C1 segment of cervical spinal cord (tissue), 14 donors: ENCODE measurements at regions not wholly inside any gene's neighbourhood (a gene's known extent, or its start where the extent isn't known, plus 50 kb on each side); places are given as distances from the start of the nearest gene placed in this dataset.
"Not testable (repeated sequence)": the region's sequence is repeated elsewhere in the genome, so short reads cannot be mapped to it uniquely, and the experiment has no call there.

ENCODE experiments used
- DNase-seq, 14 donors: peaks; one replicate each; lab custom pipeline; 2025; lab: John Stamatoyannopoulos, UW

GRCh38 chr2:207327513-207327912, 161.8 kb upstream of the KLF7 start:
- no peak for DNase-seq

- no peak for DNase-seq
Observed at GRCh38 chr2:207328944-207329386, 163.2 kb upstream of the KLF7 start.

- no peak for DNase-seq
Observed at GRCh38 chr2:207330912-207331311, 165.2 kb upstream of the KLF7 start.

- no peak for DNase-seq
Observed at GRCh38 chr2:207331674-207332073, 165.9 kb upstream of the KLF7 start.

- no peak for DNase-seq
Observed at GRCh38 chr2:207332480-207333212, 166.9 kb upstream of the KLF7 start.

- DNase-seq: no peak
Observed at GRCh38 chr2:207333599-207334300, 168.0 kb upstream of the KLF7 start.

GRCh38 chr2:207334301-207334623, 168.5 kb upstream of the KLF7 start:
- DNase-seq: no peak

GRCh38 chr2:207334624-207335371, 169.1 kb upstream of the KLF7 start:
- peak in 5 of 14 donors; percentile 2 to 53 (median 27) for DNase-seq

GRCh38 chr2:207337234-207338219, 171.8 kb upstream of the KLF7 start:
- DNase-seq: peak in 1 of 14 donors; percentile 4

GRCh38 chr2:207338220-207338607, 172.5 kb upstream of the KLF7 start:
- DNase-seq: no peak

GRCh38 chr2:207338610-207339009, 172.9 kb upstream of the KLF7 start:
- DNase-seq: no peak

- DNase-seq: no peak
Observed at GRCh38 chr2:207341112-207341750, 175.5 kb upstream of the KLF7 start.

- peak in 1 of 14 donors; percentile 16 for DNase-seq
Observed at GRCh38 chr2:207341804-207342203, 176.1 kb upstream of the KLF7 start.

GRCh38 chr2:207344596-207345394, 179.0 kb upstream of the KLF7 start:
- not testable (repeated sequence) for DNase-seq

- DNase-seq: no peak
Observed at GRCh38 chr2:207351171-207351570, 178.6 kb upstream of the CREB1 start.

- peak in 7 of 14 donors; percentile 8 to 42 (median 20) for DNase-seq
Observed at GRCh38 chr2:207352978-207353671, 176.6 kb upstream of the CREB1 start.

- no peak for DNase-seq
Observed at GRCh38 chr2:207353836-207354235, 175.9 kb upstream of the CREB1 start.

GRCh38 chr2:207354462-207354861, 175.3 kb upstream of the CREB1 start:
- DNase-seq: no peak

GRCh38 chr2:207356567-207356966, 173.2 kb upstream of the CREB1 start:
- no peak for DNase-seq
